DOHH2 (cell line): ENCODE measurements at regions not wholly inside any gene's neighbourhood (a gene's known extent, or its start where the extent isn't known, plus 50 kb on each side); places are given as distances from the start of the nearest gene placed in this dataset.

ENCODE experiments used
- H3F3A ChIP-seq: fragments of 200-600 bp; sonication (generic), shearing (Covaris generic); 2 replicates; pipeline ENCODE4 v1.6.0; 2016; ENCODE audit warnings: antibody characterized with exemption, mild to moderate bottlenecking; ENCODE audit not compliant: control insufficient read depth, insufficient read depth
- H3K27ac ChIP-seq: fragments of 200-600 bp; sonication (generic); 2 replicates; pipeline ENCODE4 v1.5.1; 2014; ENCODE audit warnings: low read depth, mild to moderate bottlenecking, low read length, moderate library complexity
- H3K27me3 ChIP-seq: fragments of 200-600 bp; sonication (generic); 2 replicates; pipeline ENCODE4 v1.6.1; 2014; ENCODE audit warnings: mild to moderate bottlenecking, low read length, mixed read lengths; ENCODE audit not compliant: control insufficient read depth
- H3K36me3 ChIP-seq: fragments of 200-600 bp; sonication (generic); 2 replicates; pipeline ENCODE4 v1.6.1; 2014; ENCODE audit warnings: mild to moderate bottlenecking, low read length, moderate library complexity, mixed read lengths; ENCODE audit not compliant: control insufficient read depth
- H3K4me1 ChIP-seq: fragments of 200-600 bp; sonication (generic); 2 replicates; pipeline ENCODE4 v1.6.1; 2014; ENCODE audit warnings: mild to moderate bottlenecking, low read length, mixed read lengths; ENCODE audit not compliant: control insufficient read depth
- H3K4me2 ChIP-seq: fragments of 200-600 bp; sonication (generic); 2 replicates; pipeline ENCODE4 v1.6.0; 2014; ENCODE audit warnings: mild to moderate bottlenecking, low read length, moderate library complexity
- H3K4me3 ChIP-seq: fragments of 200-600 bp; sonication (generic); 2 replicates; pipeline ENCODE4 v1.5.1; 2014; ENCODE audit warnings: mild to moderate bottlenecking, low read length, mixed read lengths
- H3K79me2 ChIP-seq: fragments of 200-600 bp; sonication (generic); 2 replicates; pipeline ENCODE4 v1.6.1; 2014; ENCODE audit warnings: mild to moderate bottlenecking, low read length, mixed read lengths; ENCODE audit not compliant: control insufficient read depth
- H3K9me2 ChIP-seq: fragments of 200-600 bp; sonication (generic); replicated peaks from 2 replicates; pipeline ENCODE4 v1.6.1; 2014; ENCODE audit warnings: mild to moderate bottlenecking, low read length, mixed read lengths; ENCODE audit not compliant: control insufficient read depth
- H3K9me3 ChIP-seq: fragments of 200-600 bp; sonication (generic); 2 replicates; pipeline ENCODE4 v1.6.1; 2014; ENCODE audit warnings: antibody characterized with exemption, low read length, mixed read lengths; ENCODE audit not compliant: control insufficient read depth, insufficient read depth
- H4K20me1 ChIP-seq: fragments of 200-600 bp; sonication (generic); 2 replicates; pipeline ENCODE4 v1.6.0; 2014; ENCODE audit warnings: low read depth, mild to moderate bottlenecking, antibody characterized with exemption, low read length, moderate library complexity; ENCODE audit not compliant: control insufficient read depth, insufficient read depth
- CTCF ChIP-seq: fragments of 200-600 bp; sonication (generic); IDR thresholded peaks from one replicate; pipeline ENCODE4 v1.5.1; 2014; ENCODE audit warnings: antibody characterized with exemption, mild to moderate bottlenecking, low read depth, low read length; ENCODE audit not compliant: poor library complexity, severe bottlenecking
- EZH2phosphoT487 ChIP-seq: fragments of 200-600 bp; sonication (generic); IDR thresholded peaks from 2 replicates; pipeline ENCODE4 v1.6.1; 2017; ENCODE audit warnings: borderline replicate concordance, mild to moderate bottlenecking, antibody characterized with exemption, low read length, moderate library complexity, mixed read lengths

GRCh38 chr9:24488896-24489295, 56.8 kb downstream of the IZUMO3 start:
- no peaks in the 10 kb centered on the region for H3K4me1 ChIP-seq
- no peaks in the 10 kb centered on the region for H3K79me2 ChIP-seq
- no peaks in the 10 kb centered on the region for H3K36me3 ChIP-seq
- no peaks in the 10 kb centered on the region for H3K9me2 ChIP-seq
- no peaks in the 10 kb centered on the region for H3K27me3 ChIP-seq
- no peak overlapping the region for H3K4me2 ChIP-seq
- TF ChIP-seq EZH2phosphoT487 (no peak), CTCF (no peak)
- H3F3A ChIP-seq = no peaks in the 10 kb centered on the region
- no peaks in the 10 kb centered on the region for H4K20me1 ChIP-seq
- H3K4me3 ChIP-seq = no peak overlapping the region
- no peak overlapping the region for H3K27ac ChIP-seq
- H3K9me3 ChIP-seq = no peaks in the 10 kb centered on the region

- no peaks in the 10 kb centered on the region for H3K9me2 ChIP-seq
- no peak overlapping the region for H3K4me3 ChIP-seq
- H3K9me3 ChIP-seq = no peaks in the 10 kb centered on the region
- TF ChIP-seq EZH2phosphoT487 (no peak), CTCF (no peak)
- no peak overlapping the region for H3K27ac ChIP-seq
- no peaks in the 10 kb centered on the region for H3K4me1 ChIP-seq
- H3K79me2 ChIP-seq = no peaks in the 10 kb centered on the region
- no peaks in the 10 kb centered on the region for H3K27me3 ChIP-seq
- no peak overlapping the region for H3K4me2 ChIP-seq
- no peaks in the 10 kb centered on the region for H3F3A ChIP-seq
- H4K20me1 ChIP-seq = no peaks in the 10 kb centered on the region
- no peaks in the 10 kb centered on the region for H3K36me3 ChIP-seq
Observed at GRCh38 chr9:24487946-24488345, 57.8 kb downstream of the IZUMO3 start.

GRCh38 chr9:24487250-24487861, 58.3 kb downstream of the IZUMO3 start:
- Histone ChIP-seq H3F3A (no peaks in the 10 kb centered on the region), H3K9me2 (no peaks in the 10 kb centered on the region), H3K4me3 (no peak overlapping the region), H3K9me3 (no peaks in the 10 kb centered on the region), H3K36me3 (no peaks in the 10 kb centered on the region), H3K4me1 (no peaks in the 10 kb centered on the region), H3K4me2 (no peak overlapping the region), H3K79me2 (no peaks in the 10 kb centered on the region), H3K27ac (no peak overlapping the region), H3K27me3 (no peaks in the 10 kb centered on the region), H4K20me1 (no peaks in the 10 kb centered on the region)
- TF ChIP-seq EZH2phosphoT487 (no peak), CTCF (no peak)
